LNCAP (cell line): ENCODE measurements at regions not wholly inside any gene's neighbourhood (a gene's known extent, or its start where the extent isn't known, plus 50 kb on each side); places are given as distances from the start of the nearest gene placed in this dataset.

ENCODE experiments used
- TF ChIP-seq, protein P1 (sequence below): fragments of 450-650 bp; IDR thresholded peaks from 2 replicates; pipeline ENCODE4 v1.5.1; 2017; ENCODE audit warnings: mild to moderate bottlenecking

GRCh38 chr21:38953516-38953915, 147.8 kb downstream of the ETS2 start:
- TF ChIP-seq, protein P1, sequence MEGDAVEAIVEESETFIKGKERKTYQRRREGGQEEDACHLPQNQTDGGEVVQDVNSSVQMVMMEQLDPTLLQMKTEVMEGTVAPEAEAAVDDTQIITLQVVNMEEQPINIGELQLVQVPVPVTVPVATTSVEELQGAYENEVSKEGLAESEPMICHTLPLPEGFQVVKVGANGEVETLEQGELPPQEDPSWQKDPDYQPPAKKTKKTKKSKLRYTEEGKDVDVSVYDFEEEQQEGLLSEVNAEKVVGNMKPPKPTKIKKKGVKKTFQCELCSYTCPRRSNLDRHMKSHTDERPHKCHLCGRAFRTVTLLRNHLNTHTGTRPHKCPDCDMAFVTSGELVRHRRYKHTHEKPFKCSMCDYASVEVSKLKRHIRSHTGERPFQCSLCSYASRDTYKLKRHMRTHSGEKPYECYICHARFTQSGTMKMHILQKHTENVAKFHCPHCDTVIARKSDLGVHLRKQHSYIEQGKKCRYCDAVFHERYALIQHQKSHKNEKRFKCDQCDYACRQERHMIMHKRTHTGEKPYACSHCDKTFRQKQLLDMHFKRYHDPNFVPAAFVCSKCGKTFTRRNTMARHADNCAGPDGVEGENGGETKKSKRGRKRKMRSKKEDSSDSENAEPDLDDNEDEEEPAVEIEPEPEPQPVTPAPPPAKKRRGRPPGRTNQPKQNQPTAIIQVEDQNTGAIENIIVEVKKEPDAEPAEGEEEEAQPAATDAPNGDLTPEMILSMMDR: no peak

DNA sequence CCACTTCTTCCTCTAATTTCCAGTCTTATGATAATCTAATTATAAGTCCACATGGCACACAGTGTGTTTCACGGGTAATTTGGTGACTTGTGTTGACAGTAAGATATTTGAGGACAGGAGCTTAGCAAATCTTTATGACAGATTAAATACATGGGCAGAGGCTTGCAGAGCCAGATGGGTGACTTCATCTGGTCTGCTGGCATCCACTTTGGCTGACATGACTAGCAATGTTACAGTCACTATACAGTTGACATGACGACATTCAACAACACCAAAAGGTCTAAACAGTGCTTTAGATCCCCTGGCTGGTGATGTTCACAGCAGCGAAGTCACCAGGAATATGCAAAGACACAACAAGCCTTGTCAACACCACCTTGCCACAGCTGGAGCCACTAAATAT, 147.2 kb downstream of the ETS2 start:
- TF ChIP-seq, protein P1: no peak

DNA sequence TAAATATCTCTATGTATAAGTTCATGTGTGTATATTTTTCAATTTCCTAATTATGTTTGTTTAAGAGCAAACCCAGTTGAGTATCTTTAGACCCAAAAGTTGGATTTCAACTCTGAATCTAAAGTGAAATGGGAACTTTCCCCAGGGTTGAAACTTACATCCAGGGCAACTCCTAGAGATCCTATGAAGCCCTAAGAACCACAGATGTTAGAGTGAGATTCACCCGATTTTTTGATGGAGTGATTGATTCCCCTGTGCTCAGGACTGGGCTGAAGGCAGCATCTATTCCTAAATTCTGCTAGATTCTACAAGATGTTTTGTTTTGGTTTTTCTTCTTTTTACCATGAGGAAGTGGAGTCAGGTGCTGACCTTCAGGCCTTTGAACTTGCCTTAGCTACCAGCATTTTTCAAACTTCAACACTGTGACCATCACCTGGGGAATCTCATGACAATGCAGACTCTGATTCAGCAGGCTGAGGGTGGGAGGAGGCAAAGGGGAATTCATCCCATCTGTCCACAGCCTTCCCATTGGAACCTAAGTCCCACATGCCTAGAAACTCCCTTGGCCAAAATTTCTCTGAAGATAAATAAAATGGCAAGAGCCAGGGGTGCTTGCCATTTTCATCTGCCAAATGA, 145.5 kb downstream of the ETS2 start:
- TF ChIP-seq, protein P1: no peak

GRCh38 chr21:38950435-38951094, 144.8 kb downstream of the ETS2 start:
- TF ChIP-seq, protein P1: no peak

GRCh38 chr21:38949070-38949380, 143.3 kb downstream of the ETS2 start:
- TF ChIP-seq, protein P1: no peak

- TF ChIP-seq, protein P1: no peak
Observed at GRCh38 chr21:38948377-38949069, 142.8 kb downstream of the ETS2 start.

GRCh38 chr21:38945545-38946245, 140.0 kb downstream of the ETS2 start:
- TF ChIP-seq, protein P1: no peak
